Type B pancreatic cell (in vitro differentiated cells): ENCODE measurements at regions not wholly inside any gene's neighbourhood (a gene's known extent, or its start where the extent isn't known, plus 50 kb on each side); places are given as distances from the start of the nearest gene placed in this dataset.

Source experiments
- DNase-seq: peaks from one replicate; pipeline ENCODE4 v3.0.0; 2021; ENCODE audit warnings: mixed read lengths; ENCODE audit not compliant: unreplicated experiment; ENCODE audit errors: extremely low spot score
- H3K27ac Mint-ChIP-seq: 2 replicates; pipeline ENCODE4 v1.8.0; 2021; ENCODE audit warnings: mild to moderate bottlenecking, mixed read lengths
- H3K27me3 Mint-ChIP-seq: 2 replicates; pipeline ENCODE4 v1.8.0; 2021; ENCODE audit warnings: mixed read lengths
- H3K36me3 Mint-ChIP-seq: 2 replicates; pipeline ENCODE4 v1.8.0; 2021; ENCODE audit warnings: mixed read lengths
- H3K4me1 Mint-ChIP-seq: one replicate; pipeline ENCODE4 v1.8.0; 2021; ENCODE audit warnings: mixed read lengths; ENCODE audit not compliant: unreplicated experiment
- H3K4me3 Mint-ChIP-seq: 2 replicates; pipeline ENCODE4 v1.8.0; 2021; ENCODE audit warnings: mild to moderate bottlenecking, mixed read lengths
- H3K9me3 Mint-ChIP-seq: 2 replicates; pipeline ENCODE4 v1.8.0; 2021; ENCODE audit warnings: mixed read lengths
- CTCF ChIP-seq: fragments of 200-600 bp; sonication (generic); conservative IDR thresholded peaks from 2 replicates; pipeline ENCODE4 v1.5.0; 2021; ENCODE audit warnings: antibody characterized with exemption, mild to moderate bottlenecking

DNA sequence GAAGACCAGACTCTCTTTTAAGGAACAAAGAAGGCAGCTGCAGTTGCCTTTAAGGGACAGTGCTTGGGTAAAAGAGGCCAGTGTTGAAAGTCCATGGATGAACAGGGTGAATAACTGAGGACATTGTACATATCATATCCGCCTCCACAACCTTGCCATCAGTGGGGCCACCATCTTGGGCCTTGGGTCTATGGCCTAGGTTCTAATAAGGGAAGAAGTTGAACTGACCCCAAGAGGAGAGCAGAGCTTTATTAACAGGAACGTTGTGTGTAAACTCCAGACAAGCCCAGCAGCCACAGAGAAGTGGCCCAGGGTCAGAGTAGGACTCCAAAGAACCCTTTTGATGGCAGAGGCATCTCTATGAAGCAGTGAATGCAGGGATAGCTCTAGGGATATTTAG lies 332.8 kb downstream of the CYP26B1 start:
- Mint-ChIP-seq H3K27ac (no peak overlapping the region), H3K4me1 (peaks cover 7% of the 10 kb centered on the region), H3K4me3 (no peak overlapping the region), H3K36me3 (no peaks in the 10 kb centered on the region), H3K27me3 (peaks cover 5% of the 10 kb centered on the region), H3K9me3 (no peaks in the 10 kb centered on the region)
- DNase-seq, result no peak
- no peak for TF ChIP-seq CTCF

DNA sequence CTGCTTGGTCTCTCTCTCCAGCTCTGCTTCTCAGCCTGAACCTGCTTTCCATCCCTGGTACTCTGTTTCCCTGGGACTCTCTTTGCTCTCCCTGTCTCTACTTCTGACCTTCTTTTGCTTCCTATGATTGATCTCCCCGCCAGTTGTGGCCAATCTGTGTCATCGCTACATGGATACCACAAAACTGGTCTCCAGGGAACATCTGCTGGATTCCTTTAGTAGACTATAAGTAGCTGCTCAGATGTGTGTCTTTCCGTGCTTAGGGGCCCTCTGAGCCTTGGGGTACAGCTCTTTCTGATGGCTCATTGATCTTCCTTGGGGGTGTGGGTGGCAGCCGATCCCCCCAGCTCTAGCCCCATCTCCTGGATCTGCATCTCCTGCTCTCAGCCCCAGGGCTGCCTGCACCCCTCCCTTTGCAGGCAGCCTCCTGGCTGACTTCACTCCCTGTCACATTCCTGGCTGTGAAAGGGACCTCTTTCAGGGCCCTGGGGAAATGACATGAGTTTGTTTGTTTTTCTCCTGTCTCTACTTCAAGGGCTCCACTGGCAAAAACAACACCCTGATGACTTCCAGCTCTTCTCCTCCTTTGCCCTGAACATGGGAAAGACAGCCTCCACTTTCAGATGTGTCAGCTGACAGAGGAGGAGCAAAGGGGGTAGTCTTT lies 333.7 kb downstream of the CYP26B1 start:
- TF ChIP-seq CTCF, result no peak
- DNase-seq, result no peak
- Mint-ChIP-seq H3K27me3 (peaks cover 8% of the 10 kb centered on the region), H3K9me3 (no peaks in the 10 kb centered on the region), H3K27ac (no peak overlapping the region), H3K36me3 (no peaks in the 10 kb centered on the region), H3K4me3 (no peak overlapping the region), H3K4me1 (peaks cover 7% of the 10 kb centered on the region)

DNA sequence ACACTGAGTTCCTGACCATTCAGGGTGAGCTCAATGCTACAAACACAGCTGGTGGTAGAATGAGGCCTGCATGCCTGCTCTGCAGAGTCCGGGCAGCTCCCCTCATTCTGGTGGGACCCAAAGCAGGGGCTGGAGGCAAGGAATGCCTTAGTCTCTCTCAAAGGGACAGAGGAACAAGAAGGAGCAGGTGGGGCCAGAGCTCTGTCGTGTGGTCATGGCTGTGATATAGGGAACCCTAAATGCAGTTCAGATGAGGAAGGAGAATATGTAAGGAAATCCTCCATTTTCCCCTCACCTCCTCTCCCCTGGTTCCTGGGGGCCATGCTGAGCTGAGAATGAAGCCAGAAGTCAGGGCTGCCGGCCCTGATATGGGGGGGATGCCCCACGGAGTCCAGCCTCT lies 334.3 kb downstream of the CYP26B1 start:
- no peak for DNase-seq
- no peak for TF ChIP-seq CTCF
- H3K36me3 Mint-ChIP-seq, result no peaks in the 10 kb centered on the region
- H3K4me3 Mint-ChIP-seq, result no peak overlapping the region
- H3K9me3 Mint-ChIP-seq, result no peaks in the 10 kb centered on the region
- H3K27ac Mint-ChIP-seq, result no peak overlapping the region
- H3K4me1 Mint-ChIP-seq, result peaks cover 7% of the 10 kb centered on the region
- H3K27me3 Mint-ChIP-seq, result peaks cover 8% of the 10 kb centered on the region

DNA sequence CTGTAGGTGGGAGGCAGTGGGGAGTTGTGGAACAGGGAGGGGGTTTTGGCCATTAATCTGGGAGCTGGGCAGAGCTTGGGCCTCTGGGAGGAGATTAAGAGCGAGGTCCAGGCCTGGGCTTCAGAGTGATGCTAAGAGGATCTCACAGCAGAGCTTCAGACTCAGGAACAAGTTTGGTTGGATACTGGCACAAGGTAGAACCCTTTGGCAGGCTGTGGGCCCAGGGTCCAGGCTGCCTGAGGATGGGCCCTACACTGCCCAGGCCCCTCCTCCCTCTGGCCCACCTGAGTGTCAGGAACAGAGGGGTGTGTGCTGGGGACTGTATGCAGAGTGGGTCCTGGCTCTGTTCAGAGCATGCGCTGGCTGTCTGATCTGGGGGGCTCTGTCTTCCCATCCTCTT lies 334.9 kb downstream of the CYP26B1 start:
- no peaks in the 10 kb centered on the region for H3K36me3 Mint-ChIP-seq
- H3K4me3 Mint-ChIP-seq, result no peak overlapping the region
- no peak for DNase-seq
- H3K27me3 Mint-ChIP-seq, result peaks cover 8% of the 10 kb centered on the region
- no peak overlapping the region for H3K27ac Mint-ChIP-seq
- peaks cover 7% of the 10 kb centered on the region for H3K4me1 Mint-ChIP-seq
- no peaks in the 10 kb centered on the region for H3K9me3 Mint-ChIP-seq
- no peak for TF ChIP-seq CTCF

DNA sequence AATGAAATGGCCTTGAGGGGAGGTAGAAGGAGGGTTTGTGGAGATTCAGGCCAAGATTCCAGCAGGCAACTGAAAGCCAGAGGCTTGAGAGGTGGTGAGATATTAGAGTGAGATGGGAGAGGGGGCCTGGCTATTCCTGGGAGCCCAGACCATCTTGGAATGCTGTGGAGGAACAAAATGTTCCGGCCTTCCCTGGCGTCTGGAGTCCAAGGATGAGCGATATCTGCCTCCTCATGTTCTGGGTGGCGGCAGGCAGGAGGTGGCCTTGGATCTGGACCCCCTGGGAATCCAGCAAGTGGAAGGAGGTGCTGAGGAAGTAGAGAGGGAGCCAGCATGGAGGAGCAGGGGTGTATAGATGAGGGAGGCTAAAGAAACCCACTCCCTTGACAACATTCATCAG lies 335.9 kb downstream of the CYP26B1 start:
- peaks cover 8% of the 10 kb centered on the region for H3K27me3 Mint-ChIP-seq

More for the DNA sequence above, 335.9 kb downstream of the CYP26B1 start:
- H3K4me1 Mint-ChIP-seq, result peaks cover 7% of the 10 kb centered on the region
- no peaks in the 10 kb centered on the region for H3K36me3 Mint-ChIP-seq
- no peak overlapping the region for H3K27ac Mint-ChIP-seq
- no peaks in the 10 kb centered on the region for H3K9me3 Mint-ChIP-seq
- DNase-seq, result no peak
- H3K4me3 Mint-ChIP-seq, result no peak overlapping the region
- TF ChIP-seq CTCF, result no peak
